ENCODE measurements at regions not wholly inside any gene's neighbourhood (a gene's known extent, or its start where the extent isn't known, plus 50 kb on each side); places are given as distances from the start of the nearest gene placed in this dataset.

DNA sequence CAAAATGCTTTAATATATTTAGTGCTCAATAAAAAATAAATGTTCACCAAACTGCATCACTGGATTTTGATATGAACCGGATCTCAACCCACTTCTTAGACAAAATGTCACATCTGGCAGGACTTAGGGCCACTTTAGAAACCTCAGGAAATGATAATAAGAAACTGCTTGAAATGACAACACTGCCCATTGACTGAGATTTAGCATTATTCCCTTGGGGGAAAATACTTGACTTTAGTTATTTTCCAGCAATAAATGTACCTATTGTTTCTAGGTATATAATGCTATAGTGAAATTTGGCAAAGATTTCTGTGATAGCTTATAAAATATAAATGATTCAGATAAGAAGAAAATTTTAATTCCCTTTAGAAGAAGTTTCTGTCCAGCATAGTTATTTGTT, 195.1 kb downstream of the ICOS start:
- intact Hi-C loops (cut with DNase I; ENCODE audit: low total_unique reads): no loop called here
- 47 to 69% methylated on average over 1 of the region's 1 CpG for WGBS, 2 donors
- no peak for DNase-seq (ENCODE audit: low spot score in 2 of 2)
- no peak overlapping the region for H3K4me3 ChIP-seq (ENCODE audit: low read depth, poor library complexity, severe bottlenecking)
- no peak for TF ChIP-seq POLR2A (IDR thresholded peaks at IDR 0.05)
- TF ChIP-seq, protein P1, sequence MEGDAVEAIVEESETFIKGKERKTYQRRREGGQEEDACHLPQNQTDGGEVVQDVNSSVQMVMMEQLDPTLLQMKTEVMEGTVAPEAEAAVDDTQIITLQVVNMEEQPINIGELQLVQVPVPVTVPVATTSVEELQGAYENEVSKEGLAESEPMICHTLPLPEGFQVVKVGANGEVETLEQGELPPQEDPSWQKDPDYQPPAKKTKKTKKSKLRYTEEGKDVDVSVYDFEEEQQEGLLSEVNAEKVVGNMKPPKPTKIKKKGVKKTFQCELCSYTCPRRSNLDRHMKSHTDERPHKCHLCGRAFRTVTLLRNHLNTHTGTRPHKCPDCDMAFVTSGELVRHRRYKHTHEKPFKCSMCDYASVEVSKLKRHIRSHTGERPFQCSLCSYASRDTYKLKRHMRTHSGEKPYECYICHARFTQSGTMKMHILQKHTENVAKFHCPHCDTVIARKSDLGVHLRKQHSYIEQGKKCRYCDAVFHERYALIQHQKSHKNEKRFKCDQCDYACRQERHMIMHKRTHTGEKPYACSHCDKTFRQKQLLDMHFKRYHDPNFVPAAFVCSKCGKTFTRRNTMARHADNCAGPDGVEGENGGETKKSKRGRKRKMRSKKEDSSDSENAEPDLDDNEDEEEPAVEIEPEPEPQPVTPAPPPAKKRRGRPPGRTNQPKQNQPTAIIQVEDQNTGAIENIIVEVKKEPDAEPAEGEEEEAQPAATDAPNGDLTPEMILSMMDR (IDR thresholded peaks at IDR 0.05): no peak

DNA sequence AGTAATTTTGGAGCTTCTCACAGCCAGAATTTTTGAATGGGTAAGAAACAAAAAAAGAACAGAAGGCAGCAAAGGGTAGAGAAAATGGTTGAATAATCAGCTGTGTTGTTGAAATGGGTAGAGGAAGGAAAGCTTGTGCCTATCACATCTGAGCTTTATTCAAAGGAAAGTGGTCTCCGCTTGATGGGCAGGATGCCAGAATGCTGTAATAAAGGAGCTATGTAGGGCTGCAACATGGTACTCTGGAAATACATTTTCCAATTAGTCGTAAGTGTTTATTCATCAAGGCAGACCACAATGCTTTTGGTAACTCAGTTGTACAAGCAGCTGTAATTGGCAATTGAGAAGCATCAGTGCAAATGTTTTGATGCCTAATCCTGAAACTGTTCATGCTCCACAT, 196.9 kb downstream of the ICOS start:
- intact Hi-C loops (cut with DNase I; ENCODE audit: low total_unique reads): no loop called here
- DNase-seq (ENCODE audit: low spot score in 2 of 2): no peak
- 82% methylated on average over 2 of the region's 2 CpGs for WGBS, 2 donors
- H3K4me3 ChIP-seq (ENCODE audit: low read depth, poor library complexity, severe bottlenecking): no peak overlapping the region
- TF ChIP-seq, protein P1 (IDR thresholded peaks at IDR 0.05): no peak
- no peak for TF ChIP-seq POLR2A (IDR thresholded peaks at IDR 0.05)

DNA sequence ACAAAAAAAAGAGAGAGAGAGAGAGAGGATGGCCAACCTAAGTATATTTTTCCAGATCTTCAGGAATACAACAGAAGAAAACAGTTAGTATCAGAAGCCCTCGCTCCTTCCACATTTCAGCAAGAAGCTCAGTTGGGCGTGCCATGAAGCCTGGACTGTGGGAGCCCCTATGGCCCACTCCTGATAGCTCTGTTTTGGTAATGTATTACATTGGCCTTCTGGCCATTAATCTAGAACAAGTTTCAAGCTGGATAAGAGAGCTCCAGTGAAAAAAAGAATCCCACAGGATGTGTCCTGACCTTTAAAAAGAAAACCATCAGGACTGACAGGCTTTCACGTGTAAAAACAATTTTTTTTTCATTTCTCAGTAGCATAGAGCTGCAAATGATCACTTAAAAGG, 197.9 kb downstream of the ICOS start:
- TF ChIP-seq, protein P1 (IDR thresholded peaks at IDR 0.05): no peak
- no peak for TF ChIP-seq POLR2A (IDR thresholded peaks at IDR 0.05)
- intact Hi-C loops (cut with DNase I; ENCODE audit: low total_unique reads): no loop called here
- no peak overlapping the region for H3K4me3 ChIP-seq (ENCODE audit: low read depth, poor library complexity, severe bottlenecking)
- DNase-seq (ENCODE audit: low spot score in 2 of 2): no peak
- whole genome bisulfite sequencing, 2 donors: 68 to 77% methylated on average over 3 of the region's 3 CpGs

DNA sequence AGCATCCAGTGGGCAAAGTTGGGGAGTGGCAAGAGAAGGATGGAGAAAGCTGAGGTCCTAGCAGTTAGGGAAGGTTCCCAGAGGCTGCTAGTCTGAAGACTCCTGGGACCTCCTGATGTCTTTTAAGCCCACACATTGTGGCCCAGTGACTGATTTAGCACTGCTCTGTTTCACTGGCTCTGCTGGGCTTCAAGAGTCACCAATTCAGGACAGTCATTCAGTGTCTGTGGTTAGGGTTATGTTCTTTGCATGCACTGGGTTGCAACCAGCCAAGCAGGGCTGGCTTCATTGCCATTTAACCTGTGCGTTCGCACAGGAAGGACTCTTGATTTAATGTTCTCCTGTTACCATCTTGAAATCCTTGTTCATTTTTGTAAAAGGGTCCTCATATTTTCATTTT, 199.2 kb downstream of the ICOS start:
- TF ChIP-seq POLR2A (IDR thresholded peaks at IDR 0.05): no peak
- TF ChIP-seq, protein P1 (IDR thresholded peaks at IDR 0.05): no peak
- intact Hi-C loops (cut with DNase I; ENCODE audit: low total_unique reads): no loop called here
- H3K4me3 ChIP-seq (ENCODE audit: low read depth, poor library complexity, severe bottlenecking): no peak overlapping the region
- no peak for DNase-seq (ENCODE audit: low spot score in 2 of 2)
- WGBS, 2 donors: 94 to 98% methylated on average over 2 of the region's 2 CpGs

DNA sequence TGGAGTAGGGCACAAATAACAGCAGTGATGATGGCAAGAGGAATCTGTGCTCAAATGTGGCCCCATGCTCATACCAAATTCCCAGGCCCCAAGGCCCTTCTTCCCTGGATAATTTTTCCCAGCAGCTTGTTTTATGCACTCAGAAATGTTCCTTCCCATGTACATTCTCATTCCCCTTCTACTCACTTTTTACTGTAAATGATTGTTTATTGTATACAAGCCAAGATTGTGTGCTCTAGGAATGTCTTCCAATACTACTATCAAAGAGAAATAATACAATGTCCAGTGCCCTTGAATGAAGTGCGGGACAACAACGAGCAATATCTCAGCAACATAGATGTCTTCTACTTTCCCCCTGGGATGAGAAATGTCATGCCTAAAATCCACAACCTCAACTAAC, 201.6 kb downstream of the ICOS start:
- TF ChIP-seq, protein P1 (IDR thresholded peaks at IDR 0.05): no peak
- TF ChIP-seq POLR2A (IDR thresholded peaks at IDR 0.05): no peak
- 91 to 94% methylated on average over 2 of the region's 2 CpGs for WGBS, 2 donors
- no peak for DNase-seq (ENCODE audit: low spot score in 2 of 2)
- no peak overlapping the region for H3K4me3 ChIP-seq (ENCODE audit: low read depth, poor library complexity, severe bottlenecking)
- intact Hi-C loops (cut with DNase I; ENCODE audit: low total_unique reads): no loop called here

DNA sequence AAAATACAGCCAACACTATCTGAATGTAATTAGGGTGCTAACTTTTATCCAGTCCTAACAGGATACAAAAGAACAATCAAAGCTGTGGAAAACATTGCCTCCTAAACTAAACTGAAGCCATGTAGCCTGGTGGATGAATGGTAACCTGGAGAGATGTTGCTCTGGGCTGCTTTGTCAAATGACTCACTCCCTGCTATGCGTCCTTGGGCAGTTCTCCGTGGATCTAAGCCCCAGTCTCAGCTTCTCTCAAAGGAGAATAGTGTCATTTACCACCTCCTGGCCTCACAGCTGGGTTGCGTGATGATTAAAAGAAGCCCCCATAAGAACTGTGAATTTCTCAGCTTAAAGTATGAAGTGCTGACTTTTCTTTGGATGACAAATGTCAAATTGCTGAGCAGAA, 203.7 kb downstream of the ICOS start:
- intact Hi-C loops (cut with DNase I; ENCODE audit: low total_unique reads): no loop called here
- H3K4me3 ChIP-seq (ENCODE audit: low read depth, poor library complexity, severe bottlenecking): no peak overlapping the region
- DNase-seq (ENCODE audit: low spot score in 2 of 2): no peak
- TF ChIP-seq POLR2A (IDR thresholded peaks at IDR 0.05): no peak
- TF ChIP-seq, protein P1 (IDR thresholded peaks at IDR 0.05): no peak
- 57 to 67% methylated on average over 3 of the region's 3 CpGs for whole genome bisulfite sequencing, 2 donors

Measured in lower leg skin (tissue), 4 donors.